Thoracic aorta (tissue), 2 donors: ENCODE measurements at regions not wholly inside any gene's neighbourhood (a gene's known extent, or its start where the extent isn't known, plus 50 kb on each side); places are given as distances from the start of the nearest gene placed in this dataset.

ENCODE experiments used
- ATAC-seq: fragments of 150-250 bp; one replicate; pipeline ENCODE4 v1.8.0; 2017; ENCODE audit warnings: low read depth; ENCODE audit not compliant: insufficient number of reproducible peaks, low FRiP score
- DNase-seq: peaks from one replicate; pipeline ENCODE4 v3.0.0-alpha.2; 2020; ENCODE audit warnings: low spot score
- H3K27ac ChIP-seq, 2 donors: fragments of 200-600 bp; sonication (generic); 1 replicate in 1 of 2; 2 replicates in 1 of 2; pipeline ENCODE4 v1.5.1; 2016; ENCODE audit warnings: mild to moderate bottlenecking in 2 of 2, moderate library complexity in 2 of 2
- H3K27me3 ChIP-seq: fragments of 200-600 bp; sonication (generic); replicated peaks from 2 replicates; pipeline ENCODE4 v1.6.0; 2016; ENCODE audit warnings: mild to moderate bottlenecking; ENCODE audit not compliant: insufficient read depth
- H3K36me3 ChIP-seq: fragments of 200-600 bp; sonication (generic); one replicate; pipeline ENCODE4 v1.5.1; 2016
- H3K4me1 ChIP-seq, 2 donors: fragments of 200-600 bp; sonication (generic); 1 replicate in 1 of 2; 2 replicates in 1 of 2; pipeline versions ENCODE4 v1.5.1 to v1.6.0; 2016; ENCODE audit warnings: low read depth in 2 of 2, mild to moderate bottlenecking in 1 of 2; ENCODE audit not compliant: control insufficient read depth in 1 of 2
- H3K4me3 ChIP-seq: fragments of 200-600 bp; sonication (generic); 2 replicates; pipeline ENCODE4 v1.5.1; 2016; ENCODE audit warnings: mild to moderate bottlenecking
- H3K9me3 ChIP-seq: fragments of 200-600 bp; sonication (generic); 2 replicates; pipeline ENCODE4 v1.5.1; 2016
- CTCF ChIP-seq: fragments of 200-600 bp; sonication (generic); IDR thresholded peaks from one replicate; pipeline ENCODE4 v1.5.1; 2019; ENCODE audit warnings: antibody characterized with exemption

GRCh38 chr5:167255926-167256325 is 1035.5 kb upstream of the WWC1 start:
- Histone ChIP-seq H3K36me3 (no peaks in the 10 kb centered on the region), H3K9me3 (no peaks in the 10 kb centered on the region), H3K27me3 (no peaks in the 10 kb centered on the region), H3K4me1 (no peaks in the 10 kb centered on the region), H3K4me3 (no peak overlapping the region), H3K27ac (no peak overlapping the region)
- no peak for TF ChIP-seq CTCF
- no peak for ATAC-seq
- no peak for DNase-seq

- Histone ChIP-seq H3K27ac (no peak overlapping the region), H3K4me1 (no peaks in the 10 kb centered on the region), H3K27me3 (no peaks in the 10 kb centered on the region), H3K4me3 (no peak overlapping the region), H3K9me3 (no peaks in the 10 kb centered on the region), H3K36me3 (no peaks in the 10 kb centered on the region)
- no peak for TF ChIP-seq CTCF
- ATAC-seq, result no peak
- no peak for DNase-seq
These were observed 1031.6 kb upstream of the WWC1 start for GRCh38 chr5:167259806-167260205.

GRCh38 chr5:167261309-167262100 is 1029.9 kb upstream of the WWC1 start:
- DNase-seq, result no peak
- no peak for ATAC-seq
- TF ChIP-seq CTCF, result no peak
- no peaks in the 10 kb centered on the region for H3K36me3 ChIP-seq
- no peaks in the 10 kb centered on the region for H3K9me3 ChIP-seq
- no peak overlapping the region for H3K27ac ChIP-seq
- H3K4me1 ChIP-seq, result no peaks in the 10 kb centered on the region
- H3K27me3 ChIP-seq, result no peaks in the 10 kb centered on the region
- H3K4me3 ChIP-seq, result no peak overlapping the region

- ATAC-seq, result no peak
- no peaks in the 10 kb centered on the region for H3K36me3 ChIP-seq
- DNase-seq, result no peak
- TF ChIP-seq CTCF, result no peak
- H3K27me3 ChIP-seq, result no peaks in the 10 kb centered on the region
- H3K4me1 ChIP-seq, result no peaks in the 10 kb centered on the region
- H3K9me3 ChIP-seq, result no peaks in the 10 kb centered on the region
- no peak overlapping the region for H3K27ac ChIP-seq
- no peak overlapping the region for H3K4me3 ChIP-seq
These were observed 1028.3 kb upstream of the WWC1 start for GRCh38 chr5:167263185-167263584.

GRCh38 chr5:167264348-167264747 is 1027.1 kb upstream of the WWC1 start:
- Histone ChIP-seq H3K36me3 (no peaks in the 10 kb centered on the region), H3K4me1 (no peaks in the 10 kb centered on the region), H3K27me3 (no peaks in the 10 kb centered on the region), H3K4me3 (no peak overlapping the region), H3K9me3 (no peaks in the 10 kb centered on the region), H3K27ac (no peak overlapping the region)
- no peak for TF ChIP-seq CTCF
- no peak for ATAC-seq
- DNase-seq, result no peak
